Right renal cortex interstitium (tissue), 3 donors: ENCODE measurements at regions not wholly inside any gene's neighbourhood (a gene's known extent, or its start where the extent isn't known, plus 50 kb on each side); places are given as distances from the start of the nearest gene placed in this dataset.

Experiments used
- DNase-seq, 3 donors: peaks; one replicate each; pipeline ENCODE4 v3.0.0-alpha.2; 2013; ENCODE audit warnings: low read depth in 3 of 3, low spot score in 2 of 3

DNA sequence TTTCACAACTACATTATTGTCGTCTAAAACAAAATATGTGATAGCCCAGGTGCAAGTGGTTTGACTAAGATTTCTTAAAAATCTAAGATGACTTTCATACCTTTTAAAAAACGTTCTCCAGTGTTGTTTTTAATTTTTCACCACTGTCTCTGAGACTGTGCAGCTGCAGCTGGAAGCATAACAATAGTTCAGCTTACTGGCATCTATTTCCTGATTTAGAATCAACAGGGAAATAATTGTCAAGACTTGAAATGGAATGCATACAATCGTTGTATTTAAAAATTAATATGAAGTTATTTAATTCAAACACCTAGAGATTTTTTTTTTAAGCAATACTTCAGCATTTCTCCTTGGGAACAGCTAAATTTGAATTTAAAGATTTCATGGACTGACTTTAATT lies 982.0 kb upstream of the EPHA7 start:
- no peak for DNase-seq

DNA sequence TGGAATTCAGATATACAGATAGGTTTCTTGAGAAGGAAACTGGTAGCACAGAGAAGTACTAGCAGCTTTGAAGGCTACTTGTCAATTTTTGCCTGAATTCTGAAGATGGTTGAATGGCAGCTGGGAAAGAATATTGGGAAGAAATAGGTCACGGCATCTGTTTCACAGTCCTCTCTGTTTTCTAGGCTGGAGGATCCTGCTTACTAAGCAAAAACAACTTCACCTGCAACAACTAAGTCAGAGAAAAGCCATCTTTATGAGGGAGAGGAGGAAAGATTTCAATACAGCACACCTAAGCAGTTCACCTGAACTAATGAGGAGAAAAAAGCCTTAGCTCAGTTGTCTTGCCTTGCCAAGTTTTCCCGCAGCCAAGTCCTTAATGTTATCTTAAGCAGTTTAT lies 975.5 kb upstream of the EPHA7 start:
- no peak for DNase-seq

DNA sequence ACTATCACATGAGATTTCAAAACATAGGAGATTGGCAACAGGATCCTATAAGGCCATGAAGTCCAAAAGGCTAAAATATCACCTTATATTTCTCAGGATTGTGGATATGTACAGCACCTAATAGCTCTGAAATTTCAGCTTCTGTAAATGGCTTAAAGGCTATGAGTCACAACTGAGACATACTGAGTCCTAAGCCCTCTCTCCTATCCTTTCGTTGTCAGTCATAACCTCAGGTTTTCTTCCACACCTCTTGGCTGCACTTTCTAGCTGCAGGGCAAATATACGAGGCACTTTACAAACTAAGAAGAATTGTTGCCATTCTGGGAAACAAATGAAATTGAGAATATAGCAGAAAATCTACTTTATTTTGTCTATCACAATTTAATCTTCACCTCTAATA lies 969.9 kb upstream of the EPHA7 start:
- DNase-seq = no peak

DNA sequence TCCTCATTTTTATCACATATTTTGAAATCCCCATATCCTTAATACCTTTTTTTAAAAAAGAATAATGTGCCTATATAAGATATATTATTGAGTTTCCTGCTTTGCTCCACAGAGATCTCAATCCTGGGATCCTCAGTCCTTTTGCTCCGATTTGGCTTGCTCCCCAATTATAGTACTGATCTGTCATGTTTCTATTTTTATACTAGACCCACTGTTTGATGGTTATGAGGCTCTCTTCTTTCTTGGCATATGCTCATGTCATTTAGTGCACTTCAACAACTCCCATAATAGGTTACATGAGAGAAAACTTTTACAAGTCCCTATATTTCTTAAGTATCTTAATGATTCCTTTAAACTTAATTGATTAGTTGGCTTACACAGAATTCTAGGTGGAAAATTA lies 958.5 kb upstream of the EPHA7 start:
- no peak for DNase-seq

DNA sequence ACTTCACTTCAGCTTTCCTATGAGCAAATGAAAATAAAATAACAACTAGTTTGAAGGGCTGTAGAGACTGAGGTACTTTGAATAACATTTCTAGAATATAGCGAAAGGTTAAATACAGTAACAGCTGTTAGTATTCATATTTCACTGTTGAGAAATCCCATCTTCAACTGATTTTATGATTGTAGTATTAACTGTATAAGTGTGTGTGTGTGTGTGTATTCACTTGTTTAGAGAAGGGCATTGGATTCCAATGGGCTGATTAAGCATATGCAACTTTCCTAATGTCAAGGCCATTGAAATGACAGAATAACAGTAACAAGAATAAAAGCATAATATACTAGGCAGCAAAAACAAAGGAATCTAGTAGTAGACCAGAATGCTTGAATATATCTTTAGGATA lies 957.5 kb upstream of the EPHA7 start:
- no peak for DNase-seq

DNA sequence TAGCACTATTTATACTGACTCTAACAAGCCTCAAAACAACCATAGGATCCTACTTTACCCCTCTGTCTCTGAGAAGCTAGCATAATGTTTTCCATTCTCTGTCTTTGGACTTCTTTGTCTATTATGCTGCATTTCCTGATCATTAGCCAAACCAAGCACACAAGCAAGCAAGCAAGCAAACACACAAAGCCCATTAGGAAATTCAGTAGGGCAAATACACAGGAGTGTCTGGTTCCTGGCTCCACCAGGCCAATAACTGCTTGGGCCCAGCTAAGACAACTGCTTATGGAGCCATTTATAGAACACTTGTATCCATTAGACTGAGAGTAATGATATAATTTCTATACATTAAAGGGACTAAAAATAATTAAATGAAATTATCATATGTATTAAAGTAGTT lies 952.9 kb upstream of the EPHA7 start:
- DNase-seq = no peak

DNA sequence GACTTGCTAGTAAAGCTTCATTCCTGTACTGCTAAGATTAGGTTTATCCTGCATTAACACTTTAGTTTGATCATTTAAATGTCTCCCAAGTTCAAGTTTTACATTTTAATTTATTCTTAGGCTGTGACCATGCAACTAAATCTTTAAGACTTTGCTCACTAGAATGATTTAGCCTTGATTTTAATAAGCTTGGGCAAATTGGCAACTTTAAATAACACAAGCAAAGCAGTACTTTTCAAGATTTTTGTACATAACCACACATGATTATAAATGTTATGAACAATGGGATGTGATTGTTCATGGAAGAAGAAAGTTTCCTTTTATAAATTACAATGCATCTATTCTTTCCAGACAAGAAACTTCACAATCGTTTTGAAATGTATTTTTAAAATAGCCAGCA lies 948.0 kb upstream of the EPHA7 start:
- DNase-seq = no peak

DNA sequence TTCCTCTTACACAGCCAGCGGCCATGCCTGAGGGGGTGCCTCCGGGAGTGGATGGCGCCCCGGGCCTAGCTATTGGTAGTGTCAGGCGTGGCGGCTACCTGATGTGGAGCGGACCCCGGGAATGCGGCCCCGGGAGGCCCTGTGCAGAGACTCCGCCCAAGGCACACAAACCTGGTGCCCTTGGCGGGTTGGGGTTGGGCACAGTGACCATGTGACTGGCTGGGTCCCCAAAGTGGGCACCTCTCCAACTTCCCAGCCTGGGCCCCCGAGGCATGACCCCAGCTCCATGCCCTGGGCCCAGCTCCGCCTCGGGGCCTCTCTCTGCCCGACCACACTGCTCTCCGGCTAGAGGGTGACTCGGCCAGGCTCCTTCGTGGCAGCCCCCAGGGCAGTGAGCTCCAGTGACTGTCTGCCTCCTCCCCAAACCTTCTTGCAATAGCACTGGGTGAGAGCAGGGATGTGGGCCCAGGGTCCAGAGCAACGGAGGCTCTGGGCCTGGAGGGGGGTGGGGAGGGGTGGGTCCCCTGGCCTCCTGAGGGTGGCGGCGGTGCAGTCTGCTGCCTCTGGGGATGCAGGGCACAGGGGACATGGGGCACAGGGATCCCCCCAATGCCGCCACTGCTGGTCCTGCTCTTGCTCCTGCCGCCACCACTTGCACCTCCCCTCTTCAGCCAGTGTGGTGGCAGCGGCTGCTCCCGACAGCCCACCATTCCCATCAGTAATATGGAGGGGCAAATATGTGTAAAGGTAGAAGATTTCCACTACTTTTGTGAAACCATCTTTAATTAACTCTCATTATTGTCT lies 942.9 kb upstream of the EPHA7 start:
- DNase-seq = no peak

DNA sequence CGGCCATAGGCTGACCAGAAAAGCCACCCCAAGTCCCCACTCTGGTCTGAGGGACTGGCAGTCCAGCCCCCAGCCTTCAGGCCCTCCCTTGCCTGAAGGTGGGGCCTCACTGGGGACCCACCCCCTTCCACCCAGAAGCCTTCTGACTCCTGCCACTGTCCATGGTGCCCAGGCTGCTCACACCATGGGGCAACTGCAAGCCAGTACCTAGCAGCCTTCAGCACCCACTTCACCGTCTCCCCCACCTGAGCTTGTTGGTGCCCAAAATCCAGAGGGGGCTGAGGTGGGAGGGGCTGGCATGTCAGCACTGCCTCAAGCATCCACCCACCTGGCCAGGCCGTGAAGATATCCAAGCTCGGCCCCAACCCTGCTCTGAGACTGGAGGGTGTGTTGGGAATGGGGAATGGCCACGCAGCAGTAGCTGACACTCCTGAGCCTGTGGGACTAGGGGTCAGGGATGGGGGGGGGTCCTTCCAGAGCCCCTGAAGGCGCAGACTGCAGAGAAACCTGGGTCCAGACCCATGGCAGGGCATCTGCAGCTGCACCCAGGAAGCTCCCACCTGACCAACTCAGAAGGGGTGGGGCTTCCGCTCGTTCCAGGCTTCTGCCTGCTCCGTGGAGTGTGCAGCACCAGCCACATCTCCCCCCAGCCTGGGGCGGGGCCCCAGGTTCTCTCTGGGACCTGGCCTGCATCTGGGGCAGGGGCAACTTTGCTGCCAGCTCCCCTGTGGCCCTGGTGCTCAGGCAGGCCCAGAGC lies 942.1 kb upstream of the EPHA7 start:
- DNase-seq = no peak

DNA sequence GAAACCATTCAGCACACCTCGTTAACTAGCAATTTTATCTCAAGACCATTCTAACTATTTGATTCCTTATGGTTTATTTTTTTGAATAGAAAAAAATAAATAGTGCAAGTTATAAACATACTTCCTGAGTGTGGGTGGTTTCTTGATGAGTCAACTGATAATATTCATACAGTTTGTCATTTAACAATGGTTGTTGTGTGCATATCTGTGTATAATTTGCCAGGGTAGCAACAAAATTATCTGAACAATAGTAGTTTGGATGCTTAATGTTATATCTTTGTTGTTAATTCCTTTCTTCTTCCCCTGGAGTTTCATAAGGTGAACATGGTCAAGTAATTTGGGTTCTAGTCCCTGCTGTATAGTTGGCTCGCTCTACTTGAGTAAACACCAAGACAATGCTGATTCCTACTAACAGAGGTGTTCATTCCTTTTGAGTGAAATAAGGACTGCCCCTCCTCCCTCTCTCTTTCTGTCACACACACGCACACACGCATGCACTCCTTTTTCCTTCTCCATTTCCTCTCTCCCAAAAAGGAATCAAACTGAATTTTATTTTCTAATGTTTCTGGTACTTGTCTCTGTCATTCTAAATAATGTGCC lies 938.1 kb upstream of the EPHA7 start:
- no peak for DNase-seq

DNA sequence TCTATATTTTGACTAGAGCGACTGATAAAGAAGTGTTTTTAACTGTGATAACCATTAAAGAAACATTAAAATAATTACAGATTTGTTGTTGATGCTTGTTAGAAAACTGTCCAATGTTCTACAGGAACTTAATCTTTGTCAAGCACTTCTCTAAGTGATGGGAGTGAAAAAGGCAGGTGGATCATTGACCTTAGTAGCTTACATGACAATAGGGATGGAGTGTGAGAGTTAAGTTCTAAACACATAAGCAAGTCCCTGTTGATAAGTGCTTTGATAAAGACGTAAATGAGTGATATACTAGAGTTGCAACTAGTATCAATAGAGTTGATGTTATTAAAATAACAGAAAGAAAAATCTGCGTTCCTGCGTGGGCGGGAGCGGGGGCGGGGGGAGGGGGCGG lies 931.5 kb upstream of the EPHA7 start:
- no peak for DNase-seq

DNA sequence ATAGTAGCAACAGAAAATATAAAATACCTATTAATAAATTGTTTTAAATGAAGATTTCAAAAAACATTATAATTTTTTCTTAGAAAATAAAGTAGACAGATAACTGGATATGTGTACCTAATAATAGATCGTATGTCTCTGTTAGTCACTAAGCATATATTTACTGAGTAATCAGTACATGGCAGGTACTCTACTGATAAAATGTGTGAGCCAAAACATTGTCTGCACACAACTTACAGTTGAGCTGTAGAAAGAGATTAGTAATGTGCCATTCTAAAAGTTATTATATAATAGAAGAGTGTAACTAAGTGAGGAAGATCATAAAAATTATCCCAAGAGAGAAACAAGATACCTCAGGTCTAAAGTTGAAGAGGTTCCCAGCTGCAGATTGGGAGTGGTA lies 929.9 kb upstream of the EPHA7 start:
- no peak for DNase-seq

DNA sequence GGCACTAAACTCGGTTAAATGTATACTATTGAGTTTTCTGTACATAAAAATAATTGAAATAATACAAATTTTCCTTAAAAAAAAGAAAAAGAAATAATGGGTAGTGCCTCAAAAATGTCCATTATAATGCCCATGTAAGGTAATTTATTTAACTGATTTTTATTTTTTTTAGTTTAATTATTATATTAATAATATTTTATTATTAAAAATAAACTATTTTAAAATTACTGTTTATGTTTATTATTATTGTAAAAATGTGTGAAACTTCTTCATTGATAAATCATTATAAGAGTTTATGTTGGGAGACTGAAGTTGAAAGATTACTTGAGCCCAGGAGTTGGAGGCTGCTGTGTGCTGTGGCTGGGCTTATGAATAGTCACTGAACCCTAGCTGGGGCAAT lies 925.5 kb upstream of the EPHA7 start:
- DNase-seq = no peak

DNA sequence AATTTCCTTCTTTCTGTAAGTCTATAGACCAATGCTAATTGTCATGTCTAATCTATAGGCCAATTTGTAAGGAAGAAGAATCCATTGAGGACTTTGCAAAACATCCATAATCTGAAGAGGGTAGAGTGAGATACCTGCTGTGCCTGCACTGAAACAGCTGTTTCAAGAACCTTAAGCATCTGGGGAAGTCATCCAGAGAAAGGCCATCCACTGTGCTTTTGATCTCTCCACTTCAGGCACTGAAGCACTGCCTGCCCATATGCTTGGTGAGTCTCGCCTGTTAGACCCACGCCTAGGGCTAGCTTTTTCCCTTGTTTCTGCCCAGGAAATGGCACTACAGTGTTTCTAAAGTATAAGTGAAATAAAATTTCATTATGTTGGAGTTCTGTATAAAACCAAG lies 921.8 kb upstream of the EPHA7 start:
- no peak for DNase-seq

DNA sequence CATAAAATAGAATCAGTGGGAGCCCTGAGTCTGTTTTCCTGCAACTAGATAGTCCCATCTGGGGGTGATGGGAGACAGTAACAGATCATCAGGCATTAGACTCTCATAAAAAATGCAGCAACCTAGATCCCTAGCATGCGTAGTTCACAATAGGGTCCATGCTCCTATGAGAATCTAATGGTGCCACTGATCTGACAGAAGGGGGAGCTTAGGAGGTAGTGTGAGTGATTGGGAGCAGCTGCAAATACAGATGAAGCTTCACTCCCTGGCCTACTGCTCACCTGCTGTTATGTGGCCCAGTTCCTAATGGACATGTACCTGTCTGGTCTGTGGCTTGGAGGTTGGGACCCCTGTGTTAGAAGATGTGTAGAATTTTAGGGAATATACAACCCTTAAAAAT lies 904.5 kb upstream of the EPHA7 start:
- DNase-seq = no peak

DNA sequence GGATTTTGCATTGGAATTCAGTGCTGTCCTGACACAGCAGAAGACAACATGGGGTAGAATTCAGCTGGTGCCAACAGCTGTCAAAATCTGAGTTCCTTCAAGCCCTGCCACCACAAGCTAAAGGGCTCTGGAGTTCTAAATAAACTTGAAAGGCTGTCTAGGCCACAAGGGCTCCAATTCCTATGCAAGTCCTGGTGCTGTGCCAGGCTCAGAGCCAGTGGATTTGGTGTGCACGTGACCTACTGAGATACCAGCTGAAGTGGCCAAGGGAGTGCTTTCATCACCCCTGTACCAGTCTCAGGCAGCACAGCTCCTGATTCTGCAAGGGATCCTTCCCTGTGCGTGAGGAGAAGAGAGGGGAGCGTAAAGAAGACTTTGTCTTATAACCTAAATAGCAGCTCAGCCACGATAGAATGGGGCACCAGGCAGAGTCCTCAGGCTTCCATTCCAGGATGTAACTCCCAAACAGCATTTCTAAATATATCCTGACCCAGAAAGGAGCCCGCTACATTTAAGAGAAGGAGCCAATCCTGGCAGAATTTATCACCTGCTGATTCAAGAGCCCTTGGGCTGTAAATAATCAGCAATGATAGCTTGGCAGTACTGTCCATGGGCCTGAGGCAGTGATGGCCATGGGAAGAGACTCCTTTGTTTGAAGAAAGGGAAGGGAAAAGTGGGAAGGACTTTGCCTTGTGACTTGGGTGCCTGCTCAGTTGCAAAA lies 881.2 kb upstream of the EPHA7 start:
- DNase-seq = no peak

DNA sequence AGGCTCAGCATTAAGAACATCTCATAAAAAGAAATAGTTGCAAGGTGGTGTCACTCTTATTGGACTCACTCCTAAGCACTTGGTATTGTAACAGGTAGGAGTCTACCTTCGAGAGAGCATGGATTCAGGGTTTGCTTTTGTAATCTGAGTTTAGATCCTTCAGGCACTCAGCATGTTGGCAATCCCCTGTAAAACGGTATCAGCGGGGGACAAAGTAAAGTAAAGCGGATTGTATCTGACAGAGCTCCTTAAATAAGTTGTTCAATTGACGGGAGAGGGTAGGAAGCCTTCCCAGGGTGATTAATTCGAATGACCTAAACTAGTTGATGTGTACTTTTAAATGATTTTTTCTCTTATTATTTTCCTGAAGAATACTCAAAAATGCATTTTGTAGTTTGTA lies 869.8 kb upstream of the EPHA7 start:
- no peak for DNase-seq

DNA sequence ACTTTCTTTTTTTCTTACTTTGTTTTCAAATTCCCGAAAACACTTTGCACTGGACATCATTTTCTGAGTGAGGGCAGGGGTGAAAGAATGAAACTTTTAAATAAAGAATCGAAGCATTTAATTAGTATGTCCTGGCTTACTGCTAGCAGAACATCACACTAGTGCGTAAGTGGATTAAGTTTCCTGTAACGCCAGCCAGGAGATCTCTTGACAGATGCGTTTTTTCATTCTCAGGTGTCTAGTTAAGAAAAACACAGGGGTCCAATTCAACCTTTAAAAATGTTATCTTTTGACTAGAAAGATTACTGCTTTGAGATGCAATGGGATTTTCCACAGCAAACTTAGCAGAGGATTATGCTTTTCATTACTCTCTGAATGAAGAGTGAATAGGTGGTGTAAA lies 858.8 kb upstream of the EPHA7 start:
- DNase-seq = no peak

DNA sequence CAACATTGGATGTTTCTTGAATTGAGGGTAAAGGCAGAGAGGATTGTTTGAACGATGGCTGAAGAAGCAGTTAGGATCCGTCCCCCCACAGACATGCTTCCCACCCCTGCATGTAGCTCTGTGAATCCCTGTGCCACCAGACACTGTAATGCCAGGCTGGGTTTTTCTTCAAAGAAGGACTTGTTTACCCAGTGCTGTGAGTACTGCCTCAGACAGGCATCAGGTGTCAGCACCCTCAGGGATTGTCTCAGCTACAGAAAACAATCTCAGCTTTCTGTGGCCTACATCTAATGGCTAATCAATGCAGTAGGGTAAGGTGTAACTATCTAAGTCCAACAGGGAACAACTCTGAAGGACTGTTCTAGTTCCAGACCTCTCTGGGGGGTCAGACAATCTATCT lies 853.0 kb upstream of the EPHA7 start:
- DNase-seq = no peak

DNA sequence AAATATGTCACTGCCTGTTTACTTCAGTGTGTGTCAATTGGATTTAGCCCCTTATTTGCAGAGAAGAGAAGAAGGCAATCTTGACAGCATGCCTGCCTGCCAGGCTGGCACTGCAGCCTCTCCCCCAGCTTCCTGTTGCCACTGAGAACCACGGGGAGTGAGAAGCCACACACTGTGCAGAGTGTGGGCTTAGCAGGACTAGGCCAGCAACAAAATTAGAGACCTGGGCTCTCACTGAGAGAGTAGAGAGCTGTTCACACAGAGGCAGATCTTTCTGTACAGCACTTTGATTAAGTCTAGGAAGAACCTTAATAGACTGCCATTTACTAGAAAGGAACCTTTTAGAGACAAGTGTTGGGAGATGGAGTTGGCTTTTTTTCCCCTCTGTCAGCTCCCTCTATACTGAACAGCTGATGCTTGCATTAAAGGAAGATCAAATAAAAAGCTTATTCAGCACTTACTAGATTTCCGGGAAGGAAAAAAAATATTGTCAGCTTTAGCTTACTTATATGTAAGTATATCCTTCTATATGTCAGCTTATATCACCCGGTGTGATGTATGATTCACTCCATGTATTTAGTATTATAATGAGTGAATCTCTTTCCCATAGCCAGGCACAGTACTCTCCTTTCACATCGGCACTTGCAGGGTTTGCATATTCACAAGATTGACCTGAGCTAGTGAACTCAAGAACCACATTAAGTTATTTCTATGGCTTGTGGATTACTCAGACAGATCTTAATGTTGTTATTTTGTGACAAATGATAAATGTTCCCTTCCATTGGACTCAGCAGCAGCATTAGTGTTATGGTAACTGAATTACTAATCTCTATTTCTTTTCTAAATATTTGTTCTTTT lies 851.0 kb upstream of the EPHA7 start:
- DNase-seq = no peak
